Hematopoietic multipotent progenitor cell treated with erythropoietin and hydrocortisone succinate and interleukin-3 and kit ligand, for 8 days (in vitro differentiated cells): ENCODE measurements at regions not wholly inside any gene's neighbourhood (a gene's known extent, or its start where the extent isn't known, plus 50 kb on each side); places are given as distances from the start of the nearest gene placed in this dataset.

ENCODE experiments used
- DNase-seq: peaks from one replicate; pipeline ENCODE4 v3.0.0-alpha.2; 2015

GRCh38 chr2:234631646-234632514 is 135.0 kb upstream of the ARL4C start:
- DNase-seq, result no peak

DNA sequence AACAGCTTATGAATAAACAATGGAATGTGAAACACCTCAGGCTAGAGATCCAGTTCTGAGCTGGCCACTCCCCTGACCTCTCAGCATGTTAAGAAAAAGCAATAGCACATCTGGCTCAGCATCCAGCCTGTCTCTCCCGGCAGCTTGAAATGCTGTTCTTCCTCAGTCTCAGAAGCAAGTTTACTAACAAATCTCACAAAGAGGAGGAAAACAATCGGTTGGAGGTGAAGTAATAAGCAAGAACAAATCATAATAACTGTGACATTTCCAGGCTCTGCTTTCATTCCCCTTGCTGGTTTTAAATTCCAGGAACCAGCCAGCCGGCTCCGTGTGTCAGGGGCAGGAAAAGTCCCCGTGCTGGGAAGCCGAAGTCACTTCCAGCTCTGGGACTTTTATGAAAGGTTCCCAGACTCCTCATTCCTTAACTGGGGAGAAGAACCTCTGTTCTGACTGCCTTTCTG is 133.9 kb upstream of the ARL4C start:
- DNase-seq, result no peak

- no peak for DNase-seq
These were observed 132.7 kb upstream of the ARL4C start for GRCh38 chr2:234629596-234629995.

DNA sequence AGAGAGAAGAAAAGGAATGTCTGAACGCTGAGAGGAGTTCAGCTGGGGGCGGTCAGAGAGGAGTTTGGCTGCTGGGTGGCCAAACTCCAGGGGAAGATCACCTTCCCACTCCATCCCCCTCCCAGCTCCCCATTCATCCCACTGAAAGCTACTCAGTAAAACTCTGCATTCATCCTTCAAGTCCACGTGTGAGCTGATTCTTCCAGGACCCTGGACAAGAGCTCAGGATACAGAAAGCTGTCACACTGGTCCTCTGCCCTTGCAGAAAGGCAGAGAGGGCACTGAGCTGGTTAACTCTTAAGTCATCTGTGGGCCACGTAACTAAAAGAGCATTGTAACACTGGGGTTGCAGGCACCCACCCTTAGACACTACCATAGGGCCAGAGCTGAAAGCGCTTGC is 132.1 kb upstream of the ARL4C start:
- no peak for DNase-seq

DNA sequence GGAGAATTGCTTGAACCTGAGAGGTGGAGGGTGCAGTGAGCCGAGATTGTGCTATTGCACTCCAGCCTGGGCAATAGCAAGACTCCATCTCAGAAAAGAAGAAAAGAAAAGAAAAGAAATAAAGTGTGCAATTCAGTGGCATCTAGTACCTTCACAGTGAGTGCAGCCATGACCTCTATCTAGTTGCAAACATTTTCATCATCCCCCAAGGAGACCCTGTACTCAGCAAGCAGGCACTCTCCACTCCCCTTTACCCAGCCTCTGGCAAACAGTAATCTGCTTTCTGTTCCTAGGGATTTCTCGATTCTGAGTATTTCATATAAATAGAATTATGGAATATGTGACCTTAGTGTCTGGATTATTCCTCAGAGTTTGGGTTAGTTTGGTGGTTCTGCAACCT is 130.4 kb upstream of the ARL4C start:
- DNase-seq, result no peak

DNA sequence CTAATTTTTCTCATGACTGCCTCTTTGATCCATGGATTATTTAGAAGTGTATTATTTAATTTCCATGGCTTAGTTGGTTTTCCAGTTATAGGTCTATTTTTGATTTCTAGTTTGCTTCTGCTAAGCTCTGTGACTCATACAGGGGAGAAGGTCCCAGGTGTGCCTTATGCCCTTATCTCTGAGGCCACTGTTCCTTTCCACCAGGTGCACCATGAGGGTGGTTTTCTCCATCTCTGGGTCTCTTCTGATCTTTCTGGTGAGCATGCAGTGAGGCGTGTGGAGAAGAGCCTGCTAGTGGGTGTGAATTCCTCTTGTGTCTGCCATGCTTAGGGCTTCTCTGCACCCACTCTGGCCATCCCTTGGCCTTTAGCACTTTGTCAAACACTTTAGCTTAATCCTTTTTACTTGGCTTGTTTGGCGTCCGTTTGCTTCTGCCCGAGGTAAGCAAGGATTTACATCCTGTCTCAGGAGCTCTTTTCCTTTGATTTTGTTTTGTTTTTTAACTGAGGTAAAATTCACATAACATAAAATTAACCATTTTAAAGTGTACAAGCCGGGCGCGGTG is 129.8 kb upstream of the ARL4C start:
- DNase-seq, result no peak

DNA sequence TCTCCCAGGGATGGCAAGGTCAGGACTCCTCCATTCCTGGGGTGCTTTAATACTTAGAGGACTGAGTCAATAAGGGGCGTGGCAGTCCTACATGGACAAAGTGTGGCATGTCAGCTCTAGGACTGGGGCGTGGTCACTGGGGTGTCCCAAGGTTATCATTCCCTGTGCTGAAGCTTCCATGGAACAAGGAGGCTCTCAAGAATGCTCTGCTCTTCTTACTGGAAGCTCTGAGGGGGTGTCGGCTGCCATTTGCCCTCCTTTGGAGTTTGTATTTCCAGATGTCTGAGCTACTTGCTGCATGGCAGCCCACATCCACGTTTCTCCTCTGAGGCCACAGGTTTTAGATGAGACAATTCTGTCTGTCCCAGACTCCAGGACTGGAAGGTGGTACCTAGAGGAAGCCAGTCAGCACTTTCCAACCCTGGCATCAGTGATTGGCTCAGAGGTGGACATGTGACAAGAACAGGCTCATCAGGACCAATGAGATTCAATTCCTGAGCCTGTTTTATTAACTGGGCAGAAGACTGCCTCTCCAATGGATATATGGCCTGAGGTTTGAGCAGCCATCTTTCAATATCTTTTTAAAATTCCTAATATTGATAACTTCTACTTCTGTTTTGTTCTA is 128.9 kb upstream of the ARL4C start:
- no peak for DNase-seq

DNA sequence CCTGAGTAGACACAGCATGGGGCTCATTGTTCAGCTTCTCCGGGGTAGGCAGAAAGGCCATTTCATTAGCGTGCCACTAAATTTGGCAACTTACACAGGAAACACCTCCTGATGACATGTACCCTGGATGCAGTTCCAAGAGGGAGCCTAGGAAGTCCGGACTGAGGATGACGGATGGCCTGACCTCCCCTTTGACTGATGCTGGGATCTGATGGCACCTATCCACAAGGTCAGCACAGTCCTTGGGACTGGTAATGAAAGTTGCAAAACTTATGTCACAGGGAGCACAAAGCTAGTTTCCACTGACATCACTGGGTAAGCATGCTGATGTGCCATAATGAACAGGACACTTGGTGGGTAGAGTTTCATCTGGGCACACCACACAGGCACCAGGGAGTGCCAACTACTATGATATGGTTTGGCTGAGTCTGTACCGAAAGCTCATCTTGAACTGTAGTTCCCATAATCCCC is 126.7 kb upstream of the ARL4C start:
- no peak for DNase-seq

GRCh38 chr2:234621120-234621519 is 124.2 kb upstream of the ARL4C start:
- no peak for DNase-seq

GRCh38 chr2:234620018-234620417 is 123.1 kb upstream of the ARL4C start:
- peak; percentile 3 for DNase-seq

DNA sequence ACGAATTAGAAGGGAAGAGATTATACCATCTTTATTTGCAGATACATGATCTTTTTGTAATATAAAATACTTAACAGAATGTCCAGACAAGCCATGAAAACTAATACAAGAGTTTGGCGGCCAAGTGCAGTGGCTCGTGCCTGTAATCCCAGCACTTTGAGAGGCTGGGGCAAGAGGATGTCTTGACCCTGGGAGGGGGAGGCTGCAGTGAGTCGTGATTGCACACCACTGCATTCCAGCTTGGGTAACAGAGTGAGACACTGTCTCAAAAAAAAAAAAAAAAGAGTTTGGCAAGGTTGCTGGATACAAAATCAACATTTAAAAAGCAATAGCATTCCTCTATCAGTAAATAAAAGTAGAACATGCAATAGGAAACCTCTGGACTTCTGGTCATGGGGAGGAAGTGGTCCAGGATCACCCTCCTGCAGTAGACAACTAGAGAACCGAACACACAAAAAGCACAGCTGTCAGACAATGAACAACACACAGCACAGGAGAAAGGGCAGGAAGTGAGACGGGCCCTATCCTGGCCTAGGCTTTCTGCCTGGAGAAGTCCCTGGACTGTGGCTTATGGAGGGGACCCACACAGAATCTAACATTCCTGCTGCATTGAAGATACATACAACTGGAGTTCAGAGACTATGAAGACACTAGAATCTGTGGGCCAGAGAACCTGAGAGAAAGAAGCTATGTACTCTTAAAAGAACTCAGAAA is 118.9 kb upstream of the ARL4C start:
- DNase-seq, result no peak

DNA sequence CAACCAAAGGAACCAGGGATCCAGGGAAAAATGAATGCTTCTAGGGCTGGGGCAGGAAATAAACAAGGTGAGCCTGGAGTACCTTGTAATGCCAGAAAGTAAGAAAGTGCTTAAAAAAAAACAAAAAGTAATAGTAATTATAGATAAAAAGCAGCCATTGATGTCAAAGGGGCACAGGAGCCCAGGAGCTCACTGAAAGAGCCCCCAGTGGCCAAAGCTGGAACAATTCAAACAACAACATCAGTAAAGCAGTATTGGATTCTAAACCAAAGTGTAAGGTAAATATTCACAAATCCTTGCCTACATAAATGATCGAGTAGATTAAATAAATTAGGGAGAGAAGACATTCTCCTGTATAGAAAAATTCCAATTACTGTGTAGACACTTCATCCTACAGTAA is 114.3 kb upstream of the ARL4C start:
- peak; percentile 6 for DNase-seq

- no peak for DNase-seq
These were observed 112.1 kb upstream of the ARL4C start for GRCh38 chr2:234608946-234609345.

DNA sequence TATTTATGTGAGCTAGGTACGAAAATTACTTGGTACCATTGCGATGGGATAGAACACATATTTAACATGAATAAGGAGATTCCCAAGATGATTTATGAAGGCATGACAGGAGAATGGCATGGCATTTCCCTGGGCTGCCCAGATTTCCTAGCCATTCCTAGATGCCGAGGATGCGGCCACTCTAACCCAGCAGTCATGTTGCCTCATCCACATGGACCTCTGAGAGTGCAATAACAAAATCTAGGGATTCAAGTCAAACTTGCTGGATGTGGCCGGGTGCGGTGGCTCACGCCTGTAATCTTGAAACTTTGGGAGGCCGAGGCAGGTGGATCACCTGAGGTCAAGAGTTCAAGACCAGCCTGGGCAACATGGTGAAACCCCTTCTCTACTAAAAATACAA is 110.8 kb upstream of the ARL4C start:
- DNase-seq, result no peak

GRCh38 chr2:234606896-234607295 is 110.0 kb upstream of the ARL4C start:
- peak; percentile 3 for DNase-seq

DNA sequence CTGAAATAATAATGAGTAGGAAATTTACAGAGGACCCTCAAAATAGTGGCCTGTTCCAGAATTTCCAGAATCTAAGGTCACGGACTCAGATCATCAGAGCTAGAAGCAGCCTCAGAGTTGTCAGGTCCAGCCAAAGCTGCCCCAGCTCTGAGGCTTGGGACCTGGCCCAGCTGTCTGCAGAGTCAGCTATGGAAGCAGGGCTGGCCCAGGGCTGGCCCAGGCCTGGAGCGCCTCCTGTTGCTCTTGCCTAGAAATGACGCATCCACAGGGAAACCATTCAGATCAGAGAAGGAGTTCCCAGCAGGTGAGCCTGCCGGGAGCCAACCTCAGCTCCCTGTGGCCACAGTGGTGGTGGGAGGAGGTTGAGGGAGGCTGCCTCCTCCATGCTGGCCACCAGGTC is 106.7 kb upstream of the ARL4C start:
- no peak for DNase-seq

DNA sequence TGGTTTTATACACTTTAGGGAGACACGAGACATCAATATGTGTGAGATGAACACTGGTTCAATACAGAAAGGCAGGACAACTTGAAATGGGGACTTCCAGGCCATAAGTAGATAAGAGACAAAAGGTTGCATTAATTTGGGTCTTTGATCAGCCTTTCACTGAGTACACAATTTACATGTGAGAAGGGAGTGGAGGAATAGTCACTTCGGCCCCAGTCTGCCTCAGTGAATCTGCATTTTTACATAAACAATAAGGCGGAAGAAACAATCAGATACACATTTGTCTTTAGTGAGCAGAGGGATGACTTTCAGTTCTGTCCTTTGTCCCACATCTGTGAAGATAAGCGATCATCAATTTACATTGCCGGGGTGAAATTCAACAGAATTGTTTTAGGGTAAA is 104.3 kb upstream of the ARL4C start:
- no peak for DNase-seq

DNA sequence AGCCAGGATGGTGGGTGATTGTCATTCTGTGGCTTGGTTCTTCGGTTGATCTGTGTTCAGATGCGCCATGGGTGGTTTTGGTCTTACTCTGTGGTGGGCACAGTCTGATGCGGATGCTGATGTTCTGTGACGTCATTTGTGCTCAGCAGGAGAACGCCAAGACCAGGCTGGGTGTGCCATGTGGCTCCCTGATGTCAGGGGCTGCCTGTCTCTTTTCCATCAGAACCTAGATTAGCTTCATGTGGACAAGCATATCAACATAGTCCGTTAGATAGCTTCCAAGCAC is 100.6 kb upstream of the ARL4C start:
- DNase-seq, result no peak

DNA sequence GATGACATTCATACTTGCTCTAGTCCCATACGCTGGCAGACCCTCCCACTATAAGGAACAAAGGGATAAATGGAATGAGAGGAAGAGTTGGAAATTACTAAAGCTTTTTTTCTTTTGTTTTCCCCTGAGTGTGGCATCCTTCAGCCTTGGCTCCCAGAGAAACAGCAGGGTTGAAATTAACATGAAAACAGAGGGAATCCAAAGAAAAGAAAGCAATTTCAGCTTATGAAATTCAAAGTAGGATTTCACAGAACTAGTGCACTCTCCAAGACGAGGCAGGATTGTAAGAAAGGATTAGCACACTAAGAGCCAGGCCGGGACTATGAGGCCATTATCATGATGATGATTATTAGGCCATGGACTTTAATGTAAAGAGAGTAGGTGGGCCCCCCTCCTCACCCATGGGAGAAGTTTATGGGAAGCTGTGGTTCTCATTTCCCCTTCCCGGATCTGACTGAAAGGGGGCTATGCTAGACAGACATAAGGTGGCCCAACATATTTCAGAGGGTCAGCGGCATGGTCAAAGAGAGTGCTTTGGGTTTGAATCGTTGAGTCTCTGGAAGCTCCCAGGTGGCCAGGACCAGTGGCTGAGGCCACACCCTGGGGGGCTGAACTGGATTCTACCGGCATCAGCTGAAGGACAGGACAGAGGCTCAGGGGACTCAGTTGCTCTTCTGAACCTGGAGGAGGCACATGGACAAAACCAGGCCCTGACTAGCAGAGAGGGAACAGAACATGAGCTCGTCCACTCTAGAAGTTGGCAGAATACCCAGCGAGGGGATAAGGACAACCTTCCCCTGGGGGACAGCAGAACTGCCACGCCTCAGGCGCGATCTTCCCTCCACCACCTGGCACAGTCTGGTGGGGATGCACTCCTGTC is 100.1 kb upstream of the ARL4C start:
- no peak for DNase-seq

GRCh38 chr2:234595829-234596228 is 98.9 kb upstream of the ARL4C start:
- no peak for DNase-seq

DNA sequence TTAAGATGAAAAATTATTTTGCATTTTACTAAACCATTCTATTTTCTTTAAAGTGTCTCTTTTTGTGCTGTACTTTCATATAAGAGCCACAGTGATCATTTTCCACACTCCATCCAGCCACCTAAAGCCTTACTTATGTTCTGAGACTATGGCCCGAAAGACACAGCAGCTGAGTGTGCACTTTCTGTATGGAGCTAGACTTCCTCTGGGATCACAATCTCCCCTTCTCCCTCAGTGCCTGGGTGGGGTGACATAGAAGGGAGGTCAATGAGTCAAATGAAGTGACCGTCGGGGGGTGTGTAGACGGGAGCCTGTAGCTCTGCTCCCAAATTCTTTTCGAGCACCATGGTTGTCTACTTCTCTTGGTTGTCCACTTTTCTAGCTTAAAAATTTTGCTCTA is 97.8 kb upstream of the ARL4C start:
- no peak for DNase-seq

DNA sequence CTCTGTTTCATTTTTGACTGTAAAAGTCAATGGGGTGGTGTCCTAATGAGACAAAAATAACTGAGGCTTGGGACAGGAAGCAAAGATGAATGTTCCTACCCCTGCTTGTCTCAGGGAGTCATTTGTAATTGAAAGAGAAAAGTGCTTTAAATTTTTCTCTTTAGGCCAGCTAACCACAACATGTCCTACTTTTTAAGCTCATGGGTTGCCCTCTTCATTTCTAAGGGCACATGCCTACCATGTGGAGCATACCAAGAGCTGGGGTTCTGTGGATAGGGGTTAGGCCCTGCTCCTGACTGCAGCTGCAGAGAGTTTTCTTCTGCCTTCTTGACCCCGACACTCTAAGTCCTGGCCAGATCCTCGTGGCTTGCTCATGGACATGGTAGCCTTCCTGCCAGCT is 96.8 kb upstream of the ARL4C start:
- DNase-seq, result no peak

DNA sequence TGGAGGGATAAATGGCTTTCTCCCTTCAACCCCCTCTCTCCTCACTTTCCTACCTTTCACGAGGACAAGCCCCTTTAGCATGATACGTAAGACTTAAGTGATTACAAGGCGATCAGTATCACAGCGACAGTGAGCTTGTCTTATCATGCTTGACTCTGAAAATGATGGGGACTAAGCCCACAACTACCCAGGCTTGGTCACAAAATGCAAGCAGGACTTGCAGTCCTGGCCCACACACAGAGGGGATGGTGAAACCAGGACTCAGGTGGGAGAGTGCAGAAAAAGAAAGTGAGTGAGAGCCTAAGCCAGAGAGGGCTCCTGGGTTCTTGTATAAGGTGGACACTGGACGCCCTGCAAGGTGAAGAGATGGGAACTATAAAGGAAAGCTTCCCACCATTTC is 95.7 kb upstream of the ARL4C start:
- no peak for DNase-seq
